ENCODE measurements at regions not wholly inside any gene's neighbourhood (a gene's known extent, or its start where the extent isn't known, plus 50 kb on each side); places are given as distances from the start of the nearest gene placed in this dataset.

DNA sequence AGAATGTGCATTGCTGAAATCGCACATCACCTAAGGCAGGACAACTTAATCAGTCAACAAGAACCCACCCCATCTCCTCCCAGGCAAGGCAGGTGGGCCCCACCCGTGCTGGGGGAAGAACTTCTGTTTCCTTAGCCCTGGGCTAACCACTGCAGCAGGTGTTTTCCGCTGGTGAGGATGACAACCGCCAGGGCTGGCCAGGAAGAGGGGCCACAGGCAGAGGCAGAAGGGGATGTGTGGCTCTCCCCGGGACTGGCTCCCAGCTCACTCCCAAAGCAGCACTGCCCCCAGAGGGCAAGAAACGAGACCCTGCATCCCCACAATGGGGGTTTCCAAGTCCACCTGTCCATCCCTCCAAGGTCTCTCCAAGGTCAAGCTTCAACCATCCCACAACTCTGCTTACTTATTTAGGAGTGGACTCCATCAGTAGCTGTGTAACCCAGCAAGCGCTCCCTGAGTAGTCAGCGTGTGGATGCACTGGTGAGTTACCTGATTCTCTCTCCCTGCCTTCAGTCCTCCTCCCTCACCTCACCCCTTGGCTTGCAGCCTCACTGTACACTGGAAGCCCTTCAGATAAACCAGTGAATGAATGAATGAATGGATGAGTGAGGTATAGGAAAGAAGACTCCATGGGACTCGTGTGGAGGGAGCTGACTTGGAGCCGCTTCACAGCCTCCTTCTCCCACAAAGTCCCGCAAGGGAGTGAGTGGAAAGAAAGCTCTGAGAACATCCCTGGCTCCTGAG, 168.2 kb upstream of the CST7 start (continued):
- TF ChIP-seq, protein P1, sequence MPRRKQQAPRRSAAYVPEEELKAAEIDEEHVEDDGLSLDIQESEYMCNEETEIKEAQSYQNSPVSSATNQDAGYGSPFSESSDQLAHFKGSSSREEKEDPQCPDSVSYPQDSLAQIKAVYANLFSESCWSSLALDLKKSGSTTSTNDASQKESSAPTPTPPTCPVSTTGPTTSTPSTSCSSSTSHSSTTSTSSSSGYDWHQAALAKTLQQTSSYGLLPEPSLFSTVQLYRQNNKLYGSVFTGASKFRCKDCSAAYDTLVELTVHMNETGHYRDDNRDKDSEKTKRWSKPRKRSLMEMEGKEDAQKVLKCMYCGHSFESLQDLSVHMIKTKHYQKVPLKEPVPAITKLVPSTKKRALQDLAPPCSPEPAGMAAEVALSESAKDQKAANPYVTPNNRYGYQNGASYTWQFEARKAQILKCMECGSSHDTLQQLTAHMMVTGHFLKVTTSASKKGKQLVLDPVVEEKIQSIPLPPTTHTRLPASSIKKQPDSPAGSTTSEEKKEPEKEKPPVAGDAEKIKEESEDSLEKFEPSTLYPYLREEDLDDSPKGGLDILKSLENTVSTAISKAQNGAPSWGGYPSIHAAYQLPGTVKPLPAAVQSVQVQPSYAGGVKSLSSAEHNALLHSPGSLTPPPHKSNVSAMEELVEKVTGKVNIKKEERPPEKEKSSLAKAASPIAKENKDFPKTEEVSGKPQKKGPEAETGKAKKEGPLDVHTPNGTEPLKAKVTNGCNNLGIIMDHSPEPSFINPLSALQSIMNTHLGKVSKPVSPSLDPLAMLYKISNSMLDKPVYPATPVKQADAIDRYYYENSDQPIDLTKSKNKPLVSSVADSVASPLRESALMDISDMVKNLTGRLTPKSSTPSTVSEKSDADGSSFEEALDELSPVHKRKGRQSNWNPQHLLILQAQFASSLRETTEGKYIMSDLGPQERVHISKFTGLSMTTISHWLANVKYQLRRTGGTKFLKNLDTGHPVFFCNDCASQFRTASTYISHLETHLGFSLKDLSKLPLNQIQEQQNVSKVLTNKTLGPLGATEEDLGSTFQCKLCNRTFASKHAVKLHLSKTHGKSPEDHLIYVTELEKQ (CRISPR knock-in tag; IDR thresholded peaks at IDR 0.05) = no peak
- no peak for TF ChIP-seq EHMT2 (IDR thresholded peaks at IDR 0.05)
- no peak for TF ChIP-seq MCM5 (IDR thresholded peaks at IDR 0.05; ENCODE audit: low read depth)

DNA sequence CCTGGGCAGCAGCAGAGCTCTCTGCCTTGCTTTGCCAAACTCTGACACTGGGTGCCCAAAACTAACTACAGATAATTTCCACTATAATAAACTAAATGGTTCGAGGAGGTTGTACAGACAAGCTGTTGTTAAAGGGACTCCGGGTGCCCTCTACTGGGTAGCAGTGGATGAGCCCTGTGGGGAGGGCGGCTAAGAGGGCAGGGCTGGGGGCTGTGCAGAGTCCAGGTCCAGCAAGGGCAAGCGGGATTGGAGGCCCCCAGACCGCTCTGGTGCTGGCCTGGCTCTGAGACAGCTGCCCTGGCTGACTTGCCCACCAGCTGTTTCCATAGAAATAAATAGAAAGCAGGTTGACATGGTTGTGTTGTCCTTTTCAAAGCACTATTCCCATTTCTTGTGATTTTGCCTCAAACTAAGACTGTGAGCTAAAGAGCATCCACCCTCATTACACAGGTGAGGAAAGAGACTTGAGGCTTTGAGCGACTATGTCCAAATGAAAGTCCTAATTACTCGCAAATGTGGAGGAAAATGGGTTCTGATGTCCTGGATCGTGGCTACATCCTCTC, 167.6 kb upstream of the CST7 start:
- Histone ChIP-seq H2AFZ (ENCODE audit: low read depth, low read length) (no peak overlapping the region), H3K9ac (ENCODE audit: insufficient read depth in 1 of 2, low read depth in 2 of 2, low read length in 2 of 2) (no peak overlapping the region), H3K9me1 (ENCODE audit: control insufficient read depth, insufficient read depth, low read length) (no peaks in the 10 kb centered on the region), H4K20me1 (replicated peaks; ENCODE audit: control insufficient read depth, insufficient read depth, low read length) (no peaks in the 10 kb centered on the region), H3K27me3 (ENCODE audit: control insufficient read depth in 2 of 2, insufficient read depth in 2 of 2, low read length in 2 of 2) (no peaks in the 10 kb centered on the region), H3K4me3 (no peak overlapping the region), H3K4me1 (replicated peaks in 1 of 2; ENCODE audit: control insufficient read depth in 2 of 2, insufficient read depth in 2 of 2, low read length in 2 of 2) (no peaks in the 10 kb centered on the region), H3K36me3 (ENCODE audit: control insufficient read depth, insufficient read depth, low read length) (no peaks in the 10 kb centered on the region), H3K9me3 (replicated peaks; ENCODE audit: control insufficient read depth, insufficient read depth, low read depth, low read length) (no peaks in the 10 kb centered on the region), H3K4me2 (ENCODE audit: insufficient read depth, low read length) (no peak overlapping the region), H3K79me2 (ENCODE audit: control insufficient read depth, insufficient read depth, low read length) (no peaks in the 10 kb centered on the region), H3K27ac (ENCODE audit: extremely low read depth, low read depth, low read length) (no peak overlapping the region)
- ChIA-PET CTCF (ENCODE audit: low intra/inter-chr PET ratio) (interaction anchor here (0.6 kb wide), 1 partner anchor 196 kb away, joined by 3 read pairs; no protein-coding TSS in a partner anchor), POLR2A (interaction anchor here (0.6 to 0.7 kb wide), 2 partner anchors 10 to 109 kb away, joined by 3 read pairs; no protein-coding TSS in a partner anchor)
- no TSS peak for BruUV-seq (replicated peaks)
- intact Hi-C loops (cut with micrococcal nuclease) = loop anchor here (10.0 kb wide), 1 partner anchor 133 kb away; no protein-coding TSS in a partner anchor
- peak in 2 of 4 experiments; percentile 18 to 21 for DNase-seq (ENCODE audit: extremely low read depth in 1 of 4, low spot score in 3 of 4)
- ATAC-seq = peak; percentile 81
- no peak for FAIRE-seq
- in situ Hi-C loops (cut with MboI) = no loop called here
- WGBS (ENCODE audit: insufficient coverage, low coverage, missing lambda C conversion rate) = 0% methylated on average over 6 of the region's 8 CpGs
- TF ChIP-seq, protein P2, sequence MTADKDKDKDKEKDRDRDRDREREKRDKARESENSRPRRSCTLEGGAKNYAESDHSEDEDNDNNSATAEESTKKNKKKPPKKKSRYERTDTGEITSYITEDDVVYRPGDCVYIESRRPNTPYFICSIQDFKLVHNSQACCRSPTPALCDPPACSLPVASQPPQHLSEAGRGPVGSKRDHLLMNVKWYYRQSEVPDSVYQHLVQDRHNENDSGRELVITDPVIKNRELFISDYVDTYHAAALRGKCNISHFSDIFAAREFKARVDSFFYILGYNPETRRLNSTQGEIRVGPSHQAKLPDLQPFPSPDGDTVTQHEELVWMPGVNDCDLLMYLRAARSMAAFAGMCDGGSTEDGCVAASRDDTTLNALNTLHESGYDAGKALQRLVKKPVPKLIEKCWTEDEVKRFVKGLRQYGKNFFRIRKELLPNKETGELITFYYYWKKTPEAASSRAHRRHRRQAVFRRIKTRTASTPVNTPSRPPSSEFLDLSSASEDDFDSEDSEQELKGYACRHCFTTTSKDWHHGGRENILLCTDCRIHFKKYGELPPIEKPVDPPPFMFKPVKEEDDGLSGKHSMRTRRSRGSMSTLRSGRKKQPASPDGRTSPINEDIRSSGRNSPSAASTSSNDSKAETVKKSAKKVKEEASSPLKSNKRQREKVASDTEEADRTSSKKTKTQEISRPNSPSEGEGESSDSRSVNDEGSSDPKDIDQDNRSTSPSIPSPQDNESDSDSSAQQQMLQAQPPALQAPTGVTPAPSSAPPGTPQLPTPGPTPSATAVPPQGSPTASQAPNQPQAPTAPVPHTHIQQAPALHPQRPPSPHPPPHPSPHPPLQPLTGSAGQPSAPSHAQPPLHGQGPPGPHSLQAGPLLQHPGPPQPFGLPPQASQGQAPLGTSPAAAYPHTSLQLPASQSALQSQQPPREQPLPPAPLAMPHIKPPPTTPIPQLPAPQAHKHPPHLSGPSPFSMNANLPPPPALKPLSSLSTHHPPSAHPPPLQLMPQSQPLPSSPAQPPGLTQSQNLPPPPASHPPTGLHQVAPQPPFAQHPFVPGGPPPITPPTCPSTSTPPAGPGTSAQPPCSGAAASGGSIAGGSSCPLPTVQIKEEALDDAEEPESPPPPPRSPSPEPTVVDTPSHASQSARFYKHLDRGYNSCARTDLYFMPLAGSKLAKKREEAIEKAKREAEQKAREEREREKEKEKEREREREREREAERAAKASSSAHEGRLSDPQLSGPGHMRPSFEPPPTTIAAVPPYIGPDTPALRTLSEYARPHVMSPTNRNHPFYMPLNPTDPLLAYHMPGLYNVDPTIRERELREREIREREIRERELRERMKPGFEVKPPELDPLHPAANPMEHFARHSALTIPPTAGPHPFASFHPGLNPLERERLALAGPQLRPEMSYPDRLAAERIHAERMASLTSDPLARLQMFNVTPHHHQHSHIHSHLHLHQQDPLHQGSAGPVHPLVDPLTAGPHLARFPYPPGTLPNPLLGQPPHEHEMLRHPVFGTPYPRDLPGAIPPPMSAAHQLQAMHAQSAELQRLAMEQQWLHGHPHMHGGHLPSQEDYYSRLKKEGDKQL (CRISPR knock-in tag; IDR thresholded peaks at IDR 0.05; ENCODE audit: borderline replicate concordance) = no peak
- TF ChIP-seq TRIM28 (IDR thresholded peaks at IDR 0.05) (no peak), RUNX1 (IDR thresholded peaks at IDR 0.05; ENCODE audit: low read depth) (no peak), RAD21 (CRISPR knock-in tag; conservative IDR thresholded peaks at IDR 0.05 in 1 of 2, IDR thresholded peaks at IDR 0.05 in 1 of 2) (peak in 1 of 2 experiments; percentile 31; a peak in 1 of 4 replicates), SIN3A (IDR thresholded peaks at IDR 0.05; ENCODE audit: borderline replicate concordance in 2 of 2, control insufficient read depth in 1 of 2, low read depth in 2 of 2, low read length in 2 of 2) (no peak)
